HG02870 (cell line): ENCODE measurements at regions not wholly inside any gene's neighbourhood (a gene's known extent, or its start where the extent isn't known, plus 50 kb on each side); places are given as distances from the start of the nearest gene placed in this dataset.
"Not testable (repeated sequence)": the region's sequence is repeated elsewhere in the genome, so short reads cannot be mapped to it uniquely, and the experiment has no call there.

Experiments used
- ATAC-seq: cut with Tn5 transposase; IDR thresholded peaks from one replicate; pipeline ENCODE4 v1.9.1; 2021; ENCODE audit warnings: mild to moderate bottlenecking, moderate library complexity; ENCODE audit not compliant: unreplicated experiment

DNA sequence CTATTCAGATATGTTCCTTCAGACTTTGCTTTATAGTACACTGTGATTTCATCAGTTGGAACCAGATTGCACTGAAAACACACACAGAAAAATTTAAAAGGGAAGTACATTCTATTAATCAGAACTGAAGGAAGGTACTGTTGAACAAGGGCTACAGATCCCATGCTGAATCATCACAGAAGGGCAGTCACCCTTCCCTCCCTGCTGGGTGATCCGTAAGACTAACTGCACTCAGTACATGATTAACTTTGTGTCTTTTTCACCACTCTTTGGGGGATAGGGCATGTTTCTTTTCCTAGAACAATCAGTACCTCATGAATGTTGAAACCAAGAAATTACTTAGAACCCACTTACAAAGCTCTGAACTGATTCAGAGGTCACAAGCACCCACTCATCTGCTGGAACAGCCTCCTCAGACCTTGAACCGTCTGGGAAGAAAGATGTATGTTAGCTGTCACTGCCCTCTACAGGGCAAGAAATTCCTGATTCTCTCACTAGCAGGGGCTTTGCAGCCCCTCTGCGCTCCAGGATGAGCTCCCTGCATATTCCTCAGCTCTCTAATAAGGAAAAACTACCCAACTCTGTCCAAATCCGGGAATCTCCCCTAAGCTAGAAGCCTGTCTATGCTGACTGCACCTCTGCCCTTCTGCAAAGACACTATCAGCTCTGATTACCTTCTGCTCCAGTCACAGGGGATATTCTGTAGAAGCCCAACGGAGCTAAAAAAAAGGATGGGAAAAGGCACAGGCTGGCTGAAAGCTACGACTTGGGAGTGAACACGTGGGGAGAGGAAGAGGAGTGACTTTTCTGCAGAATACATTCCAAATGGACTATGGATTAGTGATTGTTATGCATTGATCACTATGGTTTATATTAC lies 51.0 kb downstream of the IARS1 start:
- ATAC-seq, result no peak

DNA sequence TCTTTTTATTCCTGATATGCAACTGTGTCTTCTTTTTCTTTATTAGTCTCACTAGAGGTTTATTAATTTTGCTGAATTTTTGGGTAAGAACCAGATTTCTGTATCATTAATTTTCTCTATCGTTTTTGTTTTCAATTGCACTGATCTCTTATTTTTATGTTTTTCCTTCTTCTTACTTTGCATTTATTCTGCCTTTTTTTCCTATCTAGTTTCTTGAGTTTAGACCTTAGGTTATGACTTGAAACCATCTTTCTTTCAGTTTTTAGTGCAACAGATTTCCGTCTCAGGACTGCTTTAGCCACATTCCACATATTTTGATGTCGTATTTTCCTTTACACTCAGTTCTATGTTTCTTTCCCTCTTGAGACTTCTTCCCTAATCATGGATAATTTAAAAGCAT lies 56.6 kb downstream of the IARS1 start:
- no peak for ATAC-seq

DNA sequence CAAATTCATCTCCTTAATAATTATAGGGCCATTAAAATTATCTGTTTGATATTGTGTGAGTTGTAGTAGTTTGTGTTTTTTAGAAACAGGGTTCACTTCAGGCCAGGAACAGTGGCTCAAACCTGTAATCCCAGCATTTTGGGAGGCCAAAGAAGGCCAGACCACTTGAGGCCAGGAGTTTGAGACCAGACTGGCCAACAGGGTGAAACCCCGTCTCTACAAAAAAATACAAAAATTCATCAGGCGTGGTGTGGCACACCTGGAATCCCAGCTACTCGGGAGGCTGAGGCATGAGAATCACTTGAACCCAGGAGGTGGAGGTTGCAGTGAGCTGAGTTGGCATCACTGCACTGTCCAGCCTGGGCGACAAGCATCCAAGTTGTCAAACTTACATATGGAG lies 57.0 kb downstream of the IARS1 start:
- no peak for ATAC-seq

DNA sequence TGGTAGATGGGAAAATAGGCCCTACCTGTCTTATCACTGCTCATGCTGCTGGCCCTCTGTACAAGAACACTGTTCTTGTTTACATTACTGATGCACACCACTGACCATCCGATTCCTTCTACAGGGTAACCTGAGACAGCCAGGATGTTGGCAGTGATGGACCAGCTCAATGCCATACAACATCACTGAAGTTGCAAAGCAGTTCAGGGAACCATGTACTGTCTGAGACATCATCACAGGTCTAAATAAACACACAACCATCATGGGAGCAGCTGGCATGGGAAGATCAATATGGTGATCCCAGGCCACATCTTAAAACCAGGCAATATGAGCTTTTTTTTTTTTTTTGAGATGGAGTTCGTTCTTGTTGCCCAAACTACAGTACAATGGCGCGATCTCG lies 59.0 kb downstream of the IARS1 start:
- no peak for ATAC-seq

DNA sequence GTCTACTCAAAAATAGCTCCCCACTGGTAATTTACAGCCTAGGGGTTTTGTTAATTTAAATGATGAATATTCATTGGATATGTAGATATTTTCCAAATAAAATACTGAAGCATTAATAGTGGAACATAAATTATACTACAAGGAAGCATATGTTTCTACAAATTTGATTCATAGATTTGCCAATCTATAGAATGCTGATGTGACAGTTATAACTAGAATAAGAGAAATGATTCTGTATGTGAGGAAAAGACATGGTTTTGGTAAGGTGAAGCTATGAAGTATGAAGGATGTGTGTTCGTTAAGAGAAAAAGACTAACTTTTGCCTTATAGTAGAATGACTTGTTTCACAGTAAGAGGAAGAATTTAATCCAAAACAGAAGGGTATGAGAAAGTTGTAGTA lies 61.3 kb downstream of the IARS1 start:
- ATAC-seq, result no peak

DNA sequence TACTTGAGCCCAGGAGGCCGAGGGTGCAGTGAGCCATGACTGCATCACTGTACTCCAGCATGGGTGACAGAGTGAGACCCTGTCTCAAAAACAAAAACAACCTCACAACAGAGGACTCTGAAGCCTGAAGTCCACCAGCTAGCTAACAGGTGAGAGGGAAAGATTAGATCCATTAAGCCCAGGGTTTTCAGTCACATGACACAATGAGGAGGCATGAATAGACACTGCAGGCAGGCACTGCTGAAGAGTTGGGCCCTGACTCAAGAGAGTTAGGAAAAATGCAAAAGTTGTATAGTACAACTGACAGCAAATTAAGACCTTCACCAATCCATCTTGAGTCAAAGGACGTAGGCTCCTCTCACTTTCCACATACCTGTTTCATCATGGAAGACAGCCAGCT lies 64.9 kb downstream of the IARS1 start:
- no peak for ATAC-seq

DNA sequence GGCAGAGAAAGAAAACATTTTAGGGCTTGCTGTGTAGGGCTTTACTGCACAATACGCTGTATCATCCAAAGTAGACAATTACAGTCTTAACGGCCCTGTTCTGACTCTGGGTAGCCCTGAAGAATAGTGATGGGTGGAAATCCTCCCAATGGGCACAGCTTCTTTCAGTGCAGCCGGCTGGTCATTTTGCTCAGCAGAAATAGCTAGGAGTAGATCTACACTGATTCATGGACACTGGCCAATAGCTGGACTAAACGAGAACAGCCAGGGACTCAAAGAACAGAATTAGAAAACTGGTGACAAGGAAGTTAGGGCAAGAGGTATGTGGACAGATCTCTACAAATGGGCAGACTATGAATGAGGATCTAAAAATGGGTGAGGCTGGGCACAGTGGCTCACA lies 69.3 kb downstream of the IARS1 start:
- ATAC-seq, result no peak

DNA sequence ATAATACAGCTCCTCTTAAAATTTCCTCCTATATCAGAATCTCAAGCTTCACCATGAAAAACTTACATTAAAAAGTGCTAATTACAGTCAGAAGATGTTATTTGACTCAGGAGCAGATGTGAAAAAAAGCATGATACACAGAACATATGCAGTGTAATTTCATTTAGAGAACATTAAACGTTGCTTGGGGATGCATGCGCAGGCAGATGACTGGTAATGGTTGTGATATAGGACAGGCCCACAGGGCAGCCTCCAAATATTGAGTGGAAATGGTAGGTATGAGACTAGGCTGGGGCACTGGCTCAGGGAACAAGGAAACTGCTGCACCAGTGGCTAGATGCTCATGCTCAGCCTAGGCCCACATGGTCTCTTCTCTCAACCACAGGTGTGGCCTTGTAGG lies 69.7 kb downstream of the IARS1 start:
- ATAC-seq, result no peak

DNA sequence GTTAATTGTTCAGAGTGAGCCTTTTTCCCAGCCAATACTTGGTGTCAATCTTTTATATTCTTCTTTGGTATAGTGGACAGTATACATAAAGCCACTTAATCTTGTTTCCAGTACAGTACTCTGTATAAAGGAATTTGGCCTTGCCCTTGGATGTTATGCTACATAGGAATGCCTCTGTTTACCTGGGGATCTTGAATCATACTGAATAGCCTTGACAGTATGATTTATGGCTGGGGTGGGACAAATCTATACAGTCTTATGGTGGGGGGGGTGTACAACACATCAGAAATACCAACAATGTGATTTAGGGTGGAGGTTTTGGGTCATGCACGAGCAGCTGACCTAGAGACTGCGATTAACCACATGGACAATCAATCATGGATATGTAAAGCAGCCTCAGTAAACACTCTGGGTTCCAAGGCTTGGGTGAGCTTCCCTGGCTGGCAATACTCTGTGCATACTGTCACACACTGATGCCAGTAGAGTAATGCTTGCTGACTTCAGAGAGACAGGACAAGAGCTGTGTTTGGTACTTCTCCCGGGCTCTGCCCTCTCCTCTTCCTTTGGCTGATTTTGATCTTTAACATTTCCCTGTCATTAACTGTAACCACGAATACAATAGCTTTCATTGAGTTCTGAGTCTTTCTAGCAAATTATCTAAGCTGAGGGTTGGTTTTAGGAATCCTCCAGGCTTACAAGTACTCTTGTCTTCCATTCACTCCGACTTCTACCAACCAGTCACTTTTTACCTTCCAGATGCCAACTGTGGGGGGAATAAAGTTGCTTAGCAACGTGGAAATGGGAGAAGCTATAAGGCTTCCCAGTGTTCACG lies 84.6 kb downstream of the IARS1 start:
- ATAC-seq, result no peak

DNA sequence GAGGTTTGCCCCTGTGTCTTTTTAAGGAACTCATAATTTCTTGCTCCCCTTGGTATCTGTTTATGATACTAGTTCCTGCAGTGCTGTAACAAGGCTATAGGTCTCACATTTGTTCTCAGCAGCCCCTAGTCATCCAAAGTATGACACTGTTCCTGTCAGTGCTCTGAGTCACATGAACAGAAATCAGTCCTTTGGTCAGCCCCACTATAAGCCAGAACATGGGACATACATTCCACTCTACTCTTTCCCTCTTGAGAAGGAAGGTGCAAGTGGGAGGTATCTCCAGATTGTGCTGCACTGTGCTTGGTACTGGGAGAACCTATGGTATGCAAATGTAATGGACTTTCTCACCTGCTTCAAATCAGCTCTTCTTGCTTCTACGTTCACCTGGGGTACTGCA lies 87.0 kb downstream of the IARS1 start:
- ATAC-seq, result no peak

DNA sequence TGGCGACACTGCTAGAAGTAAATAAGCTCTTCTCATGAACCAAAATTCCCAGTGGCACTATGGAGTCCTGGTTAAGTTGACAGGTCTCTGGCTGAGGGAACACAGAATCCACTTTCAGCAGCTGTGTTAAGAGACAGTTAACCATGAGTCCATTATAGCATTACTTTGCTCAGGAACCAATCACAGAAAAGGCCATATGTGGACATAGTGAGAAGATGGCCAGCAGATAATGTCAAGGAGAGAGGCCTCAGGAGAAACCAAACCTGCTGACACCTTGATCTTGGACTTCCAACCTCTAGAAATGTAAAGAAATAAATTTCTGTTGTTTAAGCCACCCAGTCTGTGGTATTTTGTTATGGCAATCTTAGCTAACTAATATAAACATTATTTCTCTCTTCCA lies 88.7 kb upstream of the SPTLC1 start:
- not testable (repeated sequence) for ATAC-seq

DNA sequence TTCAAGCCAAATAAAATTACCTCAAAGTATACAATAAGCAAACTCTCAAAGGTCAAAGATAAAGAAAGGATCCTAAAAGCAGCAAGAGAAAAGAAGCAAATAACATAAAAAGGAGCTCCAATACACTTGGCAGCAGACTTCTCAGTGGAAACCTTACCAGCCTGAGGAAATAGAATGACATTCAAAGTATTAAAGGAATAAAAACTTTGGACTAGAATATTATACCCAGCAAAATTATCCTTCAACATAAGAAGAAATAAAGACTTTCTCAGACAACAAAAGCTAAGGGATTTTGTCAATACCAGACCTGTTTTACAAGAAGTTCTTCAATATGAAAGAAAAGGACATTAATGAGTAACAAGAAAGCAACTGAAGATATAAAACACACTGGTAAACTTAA lies 83.0 kb upstream of the SPTLC1 start:
- ATAC-seq, result not testable (repeated sequence)

DNA sequence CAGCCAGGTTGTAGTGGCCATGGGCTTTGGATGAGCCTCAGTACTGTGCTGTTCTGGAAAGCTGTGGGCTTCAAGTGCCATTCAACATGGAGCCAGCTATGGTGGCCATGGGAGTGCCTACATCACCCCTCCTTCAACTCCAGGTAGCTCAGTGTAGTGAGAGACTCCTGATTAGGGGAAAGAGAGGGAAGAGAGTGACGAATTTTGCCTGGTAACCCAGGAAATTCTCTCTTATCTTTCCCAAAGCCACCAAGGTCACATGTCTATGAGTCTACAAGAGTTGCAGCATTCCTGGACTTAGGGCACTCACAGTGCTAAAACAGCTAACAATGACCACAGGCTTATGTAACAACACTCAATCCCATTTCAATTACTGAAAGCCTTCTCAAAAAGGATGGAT lies 81.7 kb upstream of the SPTLC1 start:
- no peak for ATAC-seq

DNA sequence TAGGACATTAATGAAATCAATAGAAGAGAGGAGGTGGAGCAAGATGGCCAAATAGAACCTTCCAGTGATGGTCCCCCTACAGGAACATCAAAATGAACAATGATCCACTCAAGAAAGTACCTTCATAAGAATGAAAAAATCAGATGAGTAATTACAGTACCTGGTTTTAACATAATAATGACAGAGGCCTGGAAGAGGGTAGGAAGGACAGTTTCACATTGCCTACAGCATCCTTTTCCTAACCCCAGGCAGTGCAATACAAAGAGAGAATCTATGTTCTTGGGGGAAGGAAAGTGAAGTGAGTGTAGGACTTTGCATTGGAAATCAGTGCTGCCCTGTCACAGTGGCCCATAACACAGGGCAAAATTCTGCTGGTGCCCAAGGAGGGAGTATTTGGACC lies 81.2 kb upstream of the SPTLC1 start:
- no peak for ATAC-seq

DNA sequence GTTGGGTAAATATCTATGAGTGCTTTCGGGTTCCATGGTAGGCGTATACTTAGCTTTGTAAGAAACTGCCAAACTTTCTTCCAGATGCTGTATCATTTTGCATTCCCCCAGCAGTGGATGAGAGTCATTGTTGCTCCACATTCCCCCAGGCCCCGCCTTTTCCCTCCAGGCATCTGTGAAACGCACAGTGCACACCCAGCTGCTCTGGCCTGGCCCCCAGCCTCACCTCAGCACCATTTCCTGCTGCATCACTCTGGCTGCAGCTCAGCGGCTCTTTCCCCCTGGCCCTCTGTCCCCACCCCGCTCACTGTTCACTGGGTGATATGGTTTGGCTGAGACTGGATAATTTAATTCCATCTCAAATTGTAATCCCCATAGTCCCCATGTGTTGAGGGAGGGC lies 76.6 kb upstream of the SPTLC1 start:
- no peak for ATAC-seq

DNA sequence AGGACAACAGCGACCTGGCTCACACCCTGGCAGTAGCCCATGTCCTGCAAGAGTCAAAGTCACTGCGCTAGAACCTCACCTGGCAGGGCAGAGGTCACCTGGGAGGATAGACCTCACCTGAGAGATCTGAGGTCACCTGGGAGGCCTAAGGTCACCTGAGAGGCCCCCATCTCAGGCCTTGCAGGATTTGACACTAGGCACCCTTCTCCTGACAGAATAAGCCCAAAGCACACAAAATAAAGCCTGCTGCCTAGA lies 75.2 kb upstream of the SPTLC1 start:
- ATAC-seq, result no peak

DNA sequence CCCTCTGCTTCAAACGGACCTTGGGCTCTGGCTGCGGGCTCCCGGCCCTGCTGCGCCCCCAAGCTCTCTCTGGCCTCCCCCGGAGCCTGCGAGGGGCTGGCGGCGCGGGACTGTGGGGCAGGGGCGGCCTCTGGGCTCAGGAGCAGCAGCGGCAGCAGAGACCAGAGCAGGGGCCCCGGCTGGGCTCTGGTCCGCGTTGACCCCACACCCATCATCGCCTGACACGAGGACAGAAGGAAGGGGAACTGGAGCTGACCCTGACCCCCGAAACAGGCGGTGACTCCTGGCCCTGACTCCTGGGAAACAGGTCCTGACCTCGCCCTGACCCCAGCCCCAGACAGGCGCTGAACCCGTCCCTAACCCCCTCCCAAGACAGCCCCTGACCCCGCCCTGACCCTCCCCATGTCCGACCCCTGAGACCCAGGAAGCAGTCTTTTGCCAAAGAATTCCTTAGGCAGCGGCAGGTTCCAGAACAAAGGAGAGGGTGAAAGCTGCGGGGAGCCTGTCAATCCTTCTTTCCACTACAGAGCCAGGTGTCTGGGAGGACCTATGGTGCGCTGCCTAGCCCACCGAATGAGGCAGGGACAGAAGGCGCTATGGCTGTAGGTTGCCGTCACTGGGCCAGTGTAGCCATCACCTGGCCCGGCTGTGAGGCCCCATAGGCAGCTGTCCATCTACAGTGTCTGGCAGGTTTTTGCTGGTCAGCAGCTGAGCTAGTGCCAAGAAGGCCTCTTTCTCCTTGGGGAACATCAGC lies 74.7 kb upstream of the SPTLC1 start:
- no peak for ATAC-seq

DNA sequence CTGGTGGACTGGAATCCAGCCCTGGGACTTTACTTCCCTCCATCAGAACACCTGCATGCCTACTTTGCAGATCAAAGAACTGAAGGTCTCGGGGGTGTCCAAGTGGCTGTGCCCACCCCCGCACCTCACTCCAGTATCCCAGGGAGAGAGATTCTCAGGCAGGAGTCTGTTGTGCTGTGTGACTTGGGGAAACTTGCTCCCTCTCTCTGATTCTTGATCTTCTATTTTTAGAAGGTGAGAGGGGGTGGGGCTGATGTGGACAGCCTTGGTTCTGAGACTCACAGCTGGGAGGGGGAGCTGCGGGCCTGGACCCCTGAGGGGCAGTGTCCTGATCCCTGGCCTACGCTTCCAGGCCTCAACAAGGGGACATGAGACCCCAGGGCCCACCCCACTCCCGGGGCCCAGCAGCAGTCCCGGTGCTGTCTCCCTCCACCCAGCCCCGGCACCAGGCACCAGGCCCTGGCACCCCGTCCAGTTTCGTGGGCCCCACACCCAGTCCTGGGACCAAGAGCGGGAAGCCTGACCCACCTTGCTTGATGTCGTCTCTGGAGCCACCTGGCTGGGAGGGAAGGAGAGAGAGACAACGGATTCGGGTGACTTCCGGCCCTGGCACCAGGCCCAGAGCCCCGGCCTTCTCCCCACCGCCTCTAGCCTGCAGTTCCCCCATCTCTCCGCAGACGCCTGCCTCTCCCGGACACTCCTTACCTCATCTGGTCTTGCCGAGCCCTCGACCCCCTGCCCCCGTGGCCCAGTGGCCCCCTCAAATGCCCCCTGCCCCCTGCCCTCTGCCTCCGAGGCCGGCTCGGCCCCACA lies 74.0 kb upstream of the SPTLC1 start:
- ATAC-seq, result no peak

DNA sequence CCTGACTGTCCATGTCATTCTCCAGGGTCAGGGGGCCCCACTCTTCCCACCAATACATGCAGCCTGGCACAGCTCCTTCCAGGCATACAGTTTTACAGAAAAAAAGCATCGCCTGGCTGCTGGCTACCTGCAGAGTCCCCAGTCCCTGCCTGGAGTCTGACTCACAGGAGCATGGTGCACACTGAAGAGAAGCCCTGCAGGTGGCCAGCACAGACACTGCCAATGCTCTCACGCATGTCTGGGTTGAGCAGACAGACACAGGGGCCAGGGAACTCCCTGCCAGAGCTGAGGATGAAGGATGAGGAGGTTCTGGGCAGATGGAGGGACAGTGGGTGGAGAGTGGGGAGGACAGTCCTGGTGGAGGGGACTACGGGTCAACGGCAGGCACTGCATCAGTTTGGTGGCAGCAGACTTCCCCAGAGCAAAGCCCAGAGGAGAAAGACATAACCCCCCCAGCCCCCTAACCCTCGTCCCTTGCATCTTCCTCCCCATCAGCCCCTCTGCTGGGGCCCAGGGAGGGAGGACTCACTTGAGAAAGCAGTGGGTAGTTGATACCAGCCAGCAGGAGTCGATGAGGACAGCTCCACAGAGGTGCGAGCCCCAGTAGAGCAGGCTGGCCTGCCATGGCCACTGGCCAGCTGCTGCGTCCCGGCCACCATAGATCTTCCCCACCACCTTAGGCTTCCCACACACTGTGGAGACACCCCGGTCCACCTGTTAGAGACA lies 72.9 kb upstream of the SPTLC1 start:
- ATAC-seq, result no peak

DNA sequence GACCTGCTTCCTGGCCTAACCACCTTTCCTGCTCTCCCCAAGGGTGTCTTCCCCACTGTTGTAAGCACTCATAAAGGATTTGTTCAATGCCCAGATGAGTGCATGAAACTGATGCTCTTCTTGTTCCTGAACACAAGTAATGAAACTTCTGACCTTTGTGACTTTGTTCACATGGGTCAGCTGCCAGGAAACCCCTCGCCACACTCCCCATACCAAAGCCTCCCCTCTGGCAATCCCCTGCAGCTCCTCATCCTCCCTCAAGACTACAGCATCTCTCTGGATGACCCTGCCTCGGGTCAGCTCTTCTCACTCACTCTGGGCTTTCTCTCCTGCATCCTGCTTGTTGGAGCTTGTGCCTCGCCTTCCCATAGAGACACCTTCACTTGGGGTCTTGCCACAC lies 72.2 kb upstream of the SPTLC1 start:
- ATAC-seq, result no peak
